IMR-90 (cell line): ENCODE measurements at regions not wholly inside any gene's neighbourhood (a gene's known extent, or its start where the extent isn't known, plus 50 kb on each side); places are given as distances from the start of the nearest gene placed in this dataset.

Experiments used
- ATAC-seq: fragments of 200-7000 bp; cut with Tn5 transposase; 2 replicates; pipeline ENCODE4 v1.9.1; 2020; ENCODE audit warnings: low read depth, mild to moderate bottlenecking, moderate library complexity
- BruUV-seq: library from RNA; stranded (reverse); fragments of 400-500 nt; replicated peaks from 2 replicates; lab custom pipeline; 2021; lab: Mats Ljungman, UMichigan
- CTCF ChIA-PET: fragments of 300-600 bp; formaldehyde crosslinking; extraction: SDS; loops from one replicate; lab custom pipeline; 2021; ENCODE audit warnings: antibody characterized with exemption; lab: Yijun Ruan, JAX
- POLR2A ChIA-PET: fragments of 300-600 bp; sonication (Branson Sonifier 250); formaldehyde crosslinking; loops from one replicate; lab custom pipeline; 2022; ENCODE audit warnings: antibody characterized with exemption; ENCODE audit not compliant: unreplicated experiment; lab: Charles Lee
- DNase-seq: peaks from one replicate; pipeline ENCODE4 v3.0.0; 2013
- H2AFZ ChIP-seq: replicated peaks from 2 replicates; pipeline ENCODE3; 2013; ENCODE audit warnings: low read length, mild to moderate bottlenecking; ENCODE audit not compliant: poor library complexity
- H2AK5ac ChIP-seq: 2 replicates; pipeline ENCODE4 v1.6.1; 2013; ENCODE audit warnings: low read depth, low read length, inconsistent platforms
- H2AK9ac ChIP-seq: replicated peaks from 2 replicates; pipeline ENCODE3; 2013; ENCODE audit warnings: mild to moderate bottlenecking, low read depth, low read length, moderate library complexity; ENCODE audit not compliant: poor library complexity
- H2BK120ac ChIP-seq: 2 replicates; pipeline ENCODE4 v1.6.1; 2013; ENCODE audit warnings: low read depth, low read length, inconsistent platforms
- H2BK15ac ChIP-seq: 3 replicates; pipeline ENCODE4 v1.6.1; 2013; ENCODE audit warnings: low read depth, low read length, inconsistent platforms
- H2BK20ac ChIP-seq: 2 replicates; pipeline ENCODE4 v1.6.1; 2013; ENCODE audit warnings: low read depth, mild to moderate bottlenecking, inconsistent platforms, low read length, moderate library complexity
- H2BK5ac ChIP-seq: 2 replicates; pipeline ENCODE4 v1.6.1; 2013; ENCODE audit warnings: mild to moderate bottlenecking, low read depth, low read length, inconsistent platforms; ENCODE audit not compliant: poor library complexity, severe bottlenecking
- H3K14ac ChIP-seq: replicated peaks from 2 replicates; pipeline ENCODE4 v1.6.1; 2013; ENCODE audit warnings: low read depth, low read length, inconsistent platforms
- H3K18ac ChIP-seq: 2 replicates; pipeline ENCODE4 v1.6.1; 2013; ENCODE audit warnings: low read depth, low read length, control low read depth
- H3K23ac ChIP-seq: 2 replicates; pipeline ENCODE4 v1.6.1; 2013; ENCODE audit warnings: low read depth, low read length, inconsistent platforms
- H3K27ac ChIP-seq: 2 replicates; pipeline ENCODE4 v1.5.1; 2013; ENCODE audit warnings: mild to moderate bottlenecking, control low read depth, low read length; ENCODE audit not compliant: insufficient read depth
- H3K27me3 ChIP-seq: 2 replicates; pipeline ENCODE4 v1.6.1; 2013; ENCODE audit warnings: low read length; ENCODE audit not compliant: control insufficient read depth, insufficient read depth
- H3K36me3 ChIP-seq: 2 replicates; pipeline ENCODE4 v1.6.1; 2013; ENCODE audit warnings: low read length, mixed read lengths; ENCODE audit not compliant: control insufficient read depth, insufficient read depth
- H3K4ac ChIP-seq: 2 replicates; pipeline ENCODE4 v1.6.1; 2013; ENCODE audit warnings: low read depth, low read length, inconsistent platforms
- H3K4me1 ChIP-seq: 2 replicates; pipeline ENCODE4 v1.6.1; 2013; ENCODE audit warnings: low read length, mixed read lengths; ENCODE audit not compliant: control insufficient read depth, insufficient read depth
- H3K4me2 ChIP-seq: 2 replicates; pipeline ENCODE4 v1.6.1; 2013; ENCODE audit warnings: low read depth, mild to moderate bottlenecking, control low read depth, low read length, moderate library complexity
- H3K4me3 ChIP-seq: 2 replicates; pipeline ENCODE4 v1.5.1; 2013; ENCODE audit warnings: low read depth, mild to moderate bottlenecking, control low read depth, low read length, moderate library complexity; ENCODE audit not compliant: insufficient read depth
- H3K56ac ChIP-seq: 2 replicates; pipeline ENCODE4 v1.6.1; 2013; ENCODE audit warnings: low read length, inconsistent platforms; ENCODE audit not compliant: insufficient read depth; ENCODE audit errors: extremely low read depth
- H3K79me1 ChIP-seq, 2 experiments: 2 replicates each; pipeline ENCODE4 v1.6.1; 2013; ENCODE audit warnings: low read length in 2 of 2, inconsistent platforms in 1 of 2, low read depth in 1 of 2
- H3K9ac ChIP-seq: 2 replicates; pipeline ENCODE4 v1.6.1; 2013; ENCODE audit warnings: low read depth, low read length, control low read depth
- H3K9me1 ChIP-seq: 2 replicates; pipeline ENCODE4 v1.6.1; 2013; ENCODE audit warnings: low read length, inconsistent platforms; ENCODE audit not compliant: insufficient read depth
- H3K9me3 ChIP-seq: 2 replicates; pipeline ENCODE4 v1.6.1; 2013; ENCODE audit warnings: low read length; ENCODE audit not compliant: control insufficient read depth, insufficient read depth
- H4K20me1 ChIP-seq: 2 replicates; pipeline ENCODE4 v1.6.1; 2013; ENCODE audit warnings: low read length, inconsistent platforms; ENCODE audit not compliant: insufficient read depth
- H4K5ac ChIP-seq: 2 replicates; pipeline ENCODE4 v1.6.1; 2013; ENCODE audit warnings: mild to moderate bottlenecking, low read depth, low read length, control low read depth
- H4K8ac ChIP-seq, 2 experiments: 2 replicates each; pipeline ENCODE4 v1.6.1; 2013; ENCODE audit warnings: low read depth in 2 of 2, low read length in 2 of 2, control low read depth in 1 of 2, inconsistent platforms in 1 of 2
- H4K91ac ChIP-seq: 2 replicates; pipeline ENCODE4 v1.6.1; 2013; ENCODE audit warnings: low read depth, low read length, inconsistent platforms; ENCODE audit not compliant: insufficient read depth
- BHLHE40 ChIP-seq: fragments of 150-350 bp; IDR thresholded peaks from 2 replicates; pipeline ENCODE4 v1.6.1; 2016; ENCODE audit warnings: mild to moderate bottlenecking, low read depth, low read length
- CEBPB ChIP-seq: IDR thresholded peaks from 2 replicates; pipeline ENCODE4 v1.6.1; 2012; ENCODE audit warnings: low read depth, low read length, improper control_type of control experiment
- CHD1 ChIP-seq: IDR thresholded peaks from 2 replicates; pipeline ENCODE4 v1.6.1; 2012; ENCODE audit warnings: low read depth, low read length, improper control_type of control experiment
- MAZ ChIP-seq: IDR thresholded peaks from 2 replicates; pipeline ENCODE4 v1.6.1; 2012; ENCODE audit warnings: low read depth, mild to moderate bottlenecking, low read length, improper control_type of control experiment, moderate library complexity, borderline replicate concordance
- NFE2L2 ChIP-seq: fragments of 150-350 bp; IDR thresholded peaks from 2 replicates; pipeline ENCODE4 v1.6.1; 2016; ENCODE audit warnings: low read depth, mild to moderate bottlenecking, low read length
- RAD21 ChIP-seq: IDR thresholded peaks from 2 replicates; pipeline ENCODE4 v1.6.1; 2012; ENCODE audit warnings: low read length, improper control_type of control experiment
- SMC3 ChIP-seq: fragments of 150-350 bp; IDR thresholded peaks from 2 replicates; pipeline ENCODE4 v1.6.1; 2016; ENCODE audit warnings: low read depth, mild to moderate bottlenecking, antibody characterized with exemption, low read length, moderate library complexity
- WGBS, 2 experiments: methylation state at CpG; one replicate each; pipeline versions ENCODE4 v1.1.5 to v1.1.7; 2013; ENCODE audit warnings: missing lambda C conversion rate in 2 of 2; ENCODE audit not compliant: insufficient read length in 1 of 2; ENCODE audit errors: extremely low coverage in 2 of 2; 5-methylcytosine and 5-hydroxymethylcytosine counted together
- dilution Hi-C: fragments of 300-500 bp; cut with HindIII; formaldehyde crosslinking; loops from one replicate; pipeline ENCODE4 v1.14.3; 2018; ENCODE audit warnings: low sequenced_read_pairs; ENCODE audit not compliant: unreplicated experiment
- in situ Hi-C: fragments of 300-500 bp; cut with MboI; formaldehyde crosslinking; loops from 3 replicates; pipeline ENCODE4 v1.14.3; 2019; ENCODE audit warnings: low sequenced_read_pairs, inconsistent platforms, mixed read lengths
- intact Hi-C: fragments of 100-400 bp; cut with micrococcal nuclease; formaldehyde crosslinking; loops from 2 replicates; pipeline ENCODE4 v1.10.0; 2022

- no peak overlapping the region for H3K4ac ChIP-seq
- H2AK9ac ChIP-seq: no peak overlapping the region
- no peak overlapping the region for H2AFZ ChIP-seq
- H3K4me3 ChIP-seq: no peak overlapping the region
- in situ Hi-C loops: loop anchor here (25.0 kb wide), 1 partner anchor 901 kb away; no protein-coding TSS in a partner anchor
- ChIA-PET POLR2A (no interaction called here), CTCF (interaction anchor here (0.9 to 1.3 kb wide), 3 partner anchors 9 to 38 kb away, joined by 3 to 4 read pairs (median 3); no protein-coding TSS in a partner anchor)
- intact Hi-C loops: no loop called here
- TF ChIP-seq CEBPB: no peak
- no peak for TF ChIP-seq RAD21
- no peak for TF ChIP-seq NFE2L2
- TF ChIP-seq MAZ: no peak
- TF ChIP-seq BHLHE40: no peak
- no peak for TF ChIP-seq SMC3
- no peak for TF ChIP-seq CHD1
- H2BK5ac ChIP-seq: no peak overlapping the region
- H3K27ac ChIP-seq: no peak overlapping the region
- no peaks in the 10 kb centered on the region for H3K36me3 ChIP-seq
- ATAC-seq (no peak), DNase-seq (no peak)
- no peak overlapping the region for H3K9ac ChIP-seq
- H3K79me1 ChIP-seq: no peaks in the 10 kb centered on the region
- BruUV-seq: no TSS peak
- no peak overlapping the region for H3K56ac ChIP-seq
- H3K23ac ChIP-seq: no peak overlapping the region
- H4K8ac ChIP-seq: no peak overlapping the region
- H3K27me3 ChIP-seq: peaks cover 7% of the 10 kb centered on the region
- H3K18ac ChIP-seq: no peak overlapping the region
- no peaks in the 10 kb centered on the region for H3K9me1 ChIP-seq
- H2AK5ac ChIP-seq: no peak overlapping the region
- no peak overlapping the region for H4K91ac ChIP-seq
- dilution Hi-C loops: no loop called here
- H3K14ac ChIP-seq: no peak overlapping the region
- H4K5ac ChIP-seq: no peak overlapping the region
- H2BK20ac ChIP-seq: no peak overlapping the region
- WGBS, 2 experiments: 83% methylated on average over 6 of the region's 10 CpGs; no CpG with 5 or more reads in 1 of the 2 experiments
- no peaks in the 10 kb centered on the region for H4K20me1 ChIP-seq
- H3K4me2 ChIP-seq: no peak overlapping the region
- no peak overlapping the region for H2BK120ac ChIP-seq
- H3K4me1 ChIP-seq: no peaks in the 10 kb centered on the region
- H3K9me3 ChIP-seq: no peaks in the 10 kb centered on the region
- no peak overlapping the region for H2BK15ac ChIP-seq
These were observed 56.0 kb upstream of the FNDC1 start for GRCh38 chr6:159113223-159113622.
